Stimulated activated CD8-positive, alpha-beta memory T cell treated with anti-CD3 and anti-CD28 coated beads, Interleukin-2, amount 100 ng/mL, for 48 hours (primary cell): ENCODE measurements at regions not wholly inside any gene's neighbourhood (a gene's known extent, or its start where the extent isn't known, plus 50 kb on each side); places are given as distances from the start of the nearest gene placed in this dataset.
A peak's percentile ranks its signal among the peaks of the same experiment; 100 is the strongest.

Source experiments
- DNase-seq, 2 donors: peaks; one replicate each; pipeline ENCODE4 v3.0.0-alpha.2; 2020; ENCODE audit warnings: low read depth in 2 of 2

- no peak for DNase-seq
These were observed 410.3 kb upstream of the RASGEF1B start for GRCh38 chr4:81881855-81882621.

DNA sequence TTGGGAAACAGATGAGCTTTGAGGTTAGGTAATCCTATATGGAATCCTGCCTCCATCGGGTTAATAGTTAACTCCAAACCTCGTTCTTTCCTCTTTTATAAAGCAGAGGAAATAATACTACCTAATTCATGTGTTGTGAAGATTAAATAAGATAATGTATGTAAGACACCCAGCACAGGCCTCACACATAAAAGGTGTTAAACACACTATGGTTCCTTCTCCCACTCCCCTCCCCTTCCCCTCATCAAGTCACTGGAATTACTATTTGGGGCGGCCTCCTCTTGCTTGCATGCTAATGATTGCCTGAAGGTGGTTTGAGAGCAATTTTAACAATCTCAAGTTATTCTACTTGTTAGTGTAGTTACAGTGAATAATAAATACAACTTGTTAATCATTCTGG is 404.4 kb upstream of the RASGEF1B start:
- DNase-seq = no peak

DNA sequence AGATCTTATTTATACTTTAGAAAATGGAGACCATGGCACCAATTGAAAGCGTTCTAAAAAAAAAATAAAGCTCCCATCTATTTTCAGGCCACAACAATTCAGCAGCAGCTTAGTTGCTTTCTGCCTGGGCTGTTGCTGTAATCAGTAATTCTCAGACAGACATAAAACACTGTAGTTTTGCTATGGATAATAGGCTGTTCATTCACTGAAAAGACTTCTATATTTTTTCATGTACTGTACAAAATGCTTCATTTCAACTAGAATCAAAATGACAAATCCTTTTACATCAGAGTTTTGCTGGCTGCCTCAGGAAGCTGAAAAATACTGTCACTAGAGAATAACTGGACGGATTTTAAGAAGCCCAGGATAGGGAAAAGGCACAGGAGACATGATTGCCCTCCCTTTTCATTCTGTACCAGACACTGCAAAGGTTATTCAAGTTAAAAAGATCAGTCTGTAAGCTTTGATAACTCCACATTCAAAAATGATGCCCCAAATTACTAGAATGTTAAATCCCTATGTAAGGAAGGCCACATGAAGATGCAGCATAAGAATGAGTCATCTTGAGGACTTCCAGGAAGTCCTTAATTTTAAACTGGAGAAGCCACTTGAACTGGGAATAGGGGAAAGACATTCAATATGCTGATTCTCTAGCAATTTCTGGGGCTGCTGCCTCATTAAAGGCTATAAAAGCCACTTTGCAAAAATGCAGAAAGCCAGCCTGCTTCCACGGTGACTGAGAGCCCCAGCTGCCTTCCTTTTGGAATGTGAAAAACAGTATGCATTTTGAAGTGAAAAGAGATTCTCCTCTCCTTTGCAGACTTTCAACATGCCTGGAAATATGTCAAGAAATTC is 403.2 kb upstream of the RASGEF1B start:
- DNase-seq = no peak

GRCh38 chr4:81870275-81870674 is 398.6 kb upstream of the RASGEF1B start:
- DNase-seq = no peak

GRCh38 chr4:81860111-81860510 is 388.4 kb upstream of the RASGEF1B start:
- DNase-seq = no peak

DNA sequence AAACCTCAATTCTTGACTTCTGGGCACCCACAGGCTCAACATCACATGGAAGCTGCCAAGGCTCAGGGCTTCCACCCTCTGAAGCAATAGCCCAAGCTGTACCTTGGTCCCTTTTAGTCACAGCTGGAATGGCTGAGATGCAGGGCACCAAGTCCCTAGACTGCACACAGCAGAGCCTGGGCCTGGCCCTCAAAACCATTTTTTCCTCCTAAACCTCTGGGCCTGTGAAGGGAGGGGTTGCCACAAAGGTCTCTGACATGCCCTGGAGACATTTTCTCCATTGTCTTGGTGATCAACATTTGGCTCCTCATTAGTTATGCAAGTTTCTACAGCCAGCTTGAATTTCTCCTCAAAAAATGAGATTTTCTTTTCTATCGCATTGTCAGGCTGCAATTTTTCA is 382.7 kb upstream of the RASGEF1B start:
- DNase-seq = no peak

- no peak for DNase-seq
These were observed 380.5 kb upstream of the RASGEF1B start for GRCh38 chr4:81852031-81852715.

DNA sequence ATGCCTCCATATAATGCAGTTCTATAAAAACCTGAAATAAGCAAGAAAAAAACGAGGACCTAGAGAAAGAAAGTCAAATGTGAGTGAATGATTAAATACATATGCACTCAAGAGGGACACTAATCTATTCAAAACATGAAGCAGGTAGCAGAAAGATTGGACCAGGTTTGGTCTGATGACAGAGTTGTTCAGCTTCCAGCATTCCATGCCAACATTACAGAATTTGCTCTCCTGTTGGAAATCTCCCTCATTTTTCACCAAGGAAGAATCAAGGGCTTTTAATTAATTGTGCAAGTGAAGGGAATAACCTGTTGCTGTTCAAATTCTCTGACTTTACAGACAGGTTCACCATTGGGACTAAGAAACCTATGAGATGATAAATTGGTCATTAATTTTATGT is 379.0 kb upstream of the RASGEF1B start:
- no peak for DNase-seq

DNA sequence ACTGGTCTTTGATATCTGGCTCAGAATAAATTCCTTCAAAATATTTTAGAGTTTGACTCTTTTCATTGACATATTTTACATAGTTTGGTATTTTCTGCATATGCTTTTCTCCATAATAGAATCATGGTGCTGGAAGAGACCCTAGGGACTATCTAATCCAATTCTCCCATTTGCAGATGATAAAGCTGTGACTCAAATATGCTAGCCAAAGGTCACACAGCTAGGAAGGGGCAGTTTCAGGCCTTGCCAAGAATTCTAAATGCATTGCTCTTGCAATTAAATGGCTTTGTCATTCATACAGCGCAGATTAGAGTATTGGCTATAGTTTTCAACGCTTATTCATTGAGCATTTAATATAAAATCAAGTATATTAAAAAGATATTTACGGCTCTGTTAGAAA is 374.1 kb upstream of the RASGEF1B start:
- no peak for DNase-seq

DNA sequence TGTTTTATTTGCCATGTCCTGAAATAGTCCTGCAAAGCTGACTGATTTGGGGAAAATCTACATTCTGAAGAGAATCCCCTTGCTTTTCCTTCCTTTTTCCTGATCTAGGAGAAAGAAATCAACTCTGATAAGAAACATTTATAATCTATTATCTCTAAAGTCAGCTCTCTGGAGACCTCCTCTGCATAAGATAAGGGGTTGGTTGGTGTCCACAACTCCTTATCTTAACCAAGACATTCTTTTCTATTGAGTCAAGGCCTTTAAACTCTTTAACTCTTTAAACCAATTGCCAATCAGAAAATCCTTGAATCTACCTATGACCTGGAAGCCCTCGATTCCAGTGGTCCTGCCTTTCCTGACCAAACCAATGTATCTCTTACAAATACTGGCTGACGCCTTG is 373.6 kb upstream of the RASGEF1B start:
- no peak for DNase-seq

DNA sequence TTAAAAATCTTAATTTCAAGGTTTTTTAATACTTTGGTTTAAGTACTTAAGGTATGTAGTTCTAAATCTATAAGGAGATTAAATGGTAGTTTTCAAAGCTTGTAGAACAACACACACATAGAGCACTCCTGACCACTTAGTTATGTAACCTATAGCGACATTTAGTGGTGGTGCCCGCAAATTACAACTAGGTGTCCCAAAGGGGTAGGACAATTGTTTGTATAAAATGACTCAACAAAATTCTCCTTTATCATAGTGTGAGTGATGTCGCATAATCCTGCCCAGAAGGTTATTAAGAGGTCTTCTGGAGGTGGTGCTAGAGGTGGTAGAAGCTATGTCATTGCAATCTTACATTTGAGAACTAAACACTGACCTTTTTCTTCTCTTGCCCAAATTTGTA is 373.0 kb upstream of the RASGEF1B start:
- DNase-seq = peak; percentile 6 to 45

- no peak for DNase-seq
These were observed 367.8 kb upstream of the RASGEF1B start for GRCh38 chr4:81839347-81840042.

GRCh38 chr4:81838586-81838985 is 366.9 kb upstream of the RASGEF1B start:
- no peak for DNase-seq

GRCh38 chr4:81836716-81837115 is 365.0 kb upstream of the RASGEF1B start:
- DNase-seq = no peak

DNA sequence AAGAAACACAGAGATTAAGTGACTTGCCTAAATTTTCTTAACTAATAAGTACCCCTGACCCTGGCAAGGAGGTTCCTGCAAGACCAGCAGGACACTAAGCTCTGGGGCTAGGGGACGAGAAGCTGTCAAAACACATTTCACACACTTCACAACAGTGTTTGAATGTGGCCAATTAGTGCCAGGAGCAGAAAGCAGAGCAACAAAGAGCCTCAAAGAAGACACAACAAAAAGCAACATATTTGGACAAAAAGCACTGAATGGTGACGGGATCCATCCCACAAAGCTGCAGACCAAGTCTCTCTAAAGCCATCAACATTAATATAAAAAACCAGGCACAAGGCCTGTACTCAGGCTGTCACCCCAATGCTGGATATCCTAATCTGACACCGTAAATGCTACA is 361.9 kb upstream of the RASGEF1B start:
- no peak for DNase-seq

DNA sequence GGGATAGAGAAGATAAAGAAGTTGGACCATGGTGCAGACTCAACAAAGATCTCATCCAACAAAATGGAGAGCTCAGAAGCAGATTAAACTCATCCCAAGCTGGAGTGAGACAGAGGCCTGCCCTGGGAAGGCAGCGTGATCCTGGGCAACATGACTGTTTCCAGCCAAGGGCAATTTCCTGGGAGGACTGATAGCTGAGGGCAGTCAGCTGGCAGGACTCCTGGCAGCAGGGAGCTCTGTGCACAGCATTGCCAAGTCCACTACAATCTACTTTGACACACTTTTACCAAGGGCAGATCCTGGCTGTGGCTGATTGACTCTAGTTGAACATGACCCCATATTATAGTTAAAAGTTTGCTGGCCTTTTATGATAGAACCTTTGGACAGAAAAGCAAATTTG is 357.3 kb upstream of the RASGEF1B start:
- DNase-seq = no peak

- DNase-seq = no peak
These were observed 356.0 kb upstream of the RASGEF1B start for GRCh38 chr4:81827577-81828202.

GRCh38 chr4:81826817-81827424 is 355.2 kb upstream of the RASGEF1B start:
- DNase-seq = no peak

DNA sequence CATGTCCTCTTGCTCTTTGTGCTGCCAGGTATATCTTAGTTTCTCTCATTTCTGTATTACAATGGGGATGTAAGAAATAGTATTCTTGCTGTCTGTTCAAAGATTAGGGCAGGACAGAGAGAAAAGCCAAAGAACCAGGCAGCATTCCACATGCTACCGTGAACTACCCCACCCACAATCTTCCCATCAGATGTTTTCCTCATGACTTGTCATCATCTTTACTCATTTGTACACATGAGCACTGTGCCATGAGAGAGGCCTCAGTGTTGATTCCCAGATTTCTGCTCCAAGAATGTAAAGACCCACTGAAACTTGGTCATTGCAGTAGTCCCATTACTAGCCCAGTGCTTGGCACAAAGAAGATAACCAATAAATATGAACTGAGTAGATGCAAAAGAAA is 354.6 kb upstream of the RASGEF1B start:
- no peak for DNase-seq

DNA sequence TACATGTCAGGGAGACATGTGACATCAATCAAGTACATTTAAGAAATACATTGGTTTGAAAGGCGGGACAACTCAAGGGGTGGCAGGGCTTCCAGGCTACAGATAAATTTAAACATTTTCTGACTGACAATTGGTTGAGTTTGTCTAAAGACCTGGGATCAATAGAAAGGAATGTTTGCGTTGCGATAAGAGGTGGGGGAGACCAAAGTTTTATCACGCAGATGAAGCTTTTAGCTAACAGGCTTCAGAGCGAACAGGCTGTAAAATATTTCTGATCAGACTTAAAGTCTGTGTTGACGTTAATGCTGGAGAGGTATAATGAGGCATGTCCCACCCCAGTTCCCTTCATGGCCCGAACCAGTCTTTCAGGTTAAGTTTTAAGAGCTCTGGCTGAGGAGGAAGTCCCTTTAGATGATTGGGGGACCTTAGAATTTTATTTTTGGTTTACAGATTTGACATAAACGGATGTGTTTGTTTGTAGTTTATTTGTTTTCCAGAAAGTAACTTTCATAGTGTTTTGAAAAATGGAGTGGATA is 346.7 kb upstream of the RASGEF1B start:
- DNase-seq = no peak
